ENCODE measurements at regions not wholly inside any gene's neighbourhood (a gene's known extent, or its start where the extent isn't known, plus 50 kb on each side); places are given as distances from the start of the nearest gene placed in this dataset.
"Not testable (repeated sequence)": the region's sequence is repeated elsewhere in the genome, so short reads cannot be mapped to it uniquely, and the experiment has no call there.

DNA sequence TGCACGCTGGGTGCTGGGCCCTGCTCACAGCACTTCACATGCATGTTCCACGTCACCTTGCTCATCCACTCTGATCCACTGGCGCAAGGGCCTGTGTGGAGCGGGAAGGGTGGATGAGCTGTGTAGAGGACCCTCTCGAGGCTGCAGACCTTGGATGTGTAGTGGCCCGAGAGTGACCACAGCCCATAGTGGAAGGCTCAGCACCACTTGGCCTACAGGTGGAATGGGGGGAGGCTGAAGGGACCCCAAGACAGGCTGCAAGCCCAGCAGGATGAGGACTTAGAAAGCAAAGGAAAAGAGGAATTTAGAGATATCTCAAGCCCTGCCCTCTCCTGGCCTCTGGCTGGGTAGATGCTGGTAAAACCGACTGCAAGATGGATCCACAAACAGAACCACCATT lies 175.9 kb upstream of the COPS8 start:
- DNase-seq = no peak

DNA sequence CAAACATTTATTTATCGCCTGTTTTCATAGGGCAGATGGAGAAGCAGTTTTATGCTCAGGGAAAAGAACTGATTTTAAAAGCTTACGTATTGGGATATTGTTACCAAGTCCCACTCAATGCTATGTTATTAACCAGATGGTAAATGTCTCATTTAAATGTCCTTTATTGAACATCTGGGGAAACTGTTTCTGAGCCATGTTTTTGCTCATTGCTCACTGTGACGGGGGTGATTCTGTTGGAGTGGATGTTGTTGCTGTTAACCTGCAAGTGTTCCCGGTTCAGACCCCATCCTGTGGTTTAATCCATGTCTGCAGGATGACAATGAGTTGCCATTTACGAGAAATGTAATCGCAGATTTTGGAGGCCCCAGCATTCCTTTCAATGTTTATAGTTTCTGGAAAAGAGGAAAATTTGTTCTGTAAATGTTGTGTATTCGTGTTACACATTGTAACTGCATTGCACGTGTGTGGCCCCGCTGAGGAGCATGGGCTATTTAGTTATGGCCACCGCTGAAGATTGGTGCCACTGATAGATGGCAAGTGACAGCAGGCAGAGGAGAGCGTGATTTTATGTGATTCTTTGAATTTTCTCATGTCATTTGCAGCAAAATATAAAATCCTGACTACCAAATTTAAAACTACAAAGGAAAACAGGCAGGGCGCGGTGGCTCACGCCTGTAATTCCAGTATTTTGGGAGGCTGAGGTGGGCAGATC lies 174.8 kb upstream of the COPS8 start:
- no peak for DNase-seq

DNA sequence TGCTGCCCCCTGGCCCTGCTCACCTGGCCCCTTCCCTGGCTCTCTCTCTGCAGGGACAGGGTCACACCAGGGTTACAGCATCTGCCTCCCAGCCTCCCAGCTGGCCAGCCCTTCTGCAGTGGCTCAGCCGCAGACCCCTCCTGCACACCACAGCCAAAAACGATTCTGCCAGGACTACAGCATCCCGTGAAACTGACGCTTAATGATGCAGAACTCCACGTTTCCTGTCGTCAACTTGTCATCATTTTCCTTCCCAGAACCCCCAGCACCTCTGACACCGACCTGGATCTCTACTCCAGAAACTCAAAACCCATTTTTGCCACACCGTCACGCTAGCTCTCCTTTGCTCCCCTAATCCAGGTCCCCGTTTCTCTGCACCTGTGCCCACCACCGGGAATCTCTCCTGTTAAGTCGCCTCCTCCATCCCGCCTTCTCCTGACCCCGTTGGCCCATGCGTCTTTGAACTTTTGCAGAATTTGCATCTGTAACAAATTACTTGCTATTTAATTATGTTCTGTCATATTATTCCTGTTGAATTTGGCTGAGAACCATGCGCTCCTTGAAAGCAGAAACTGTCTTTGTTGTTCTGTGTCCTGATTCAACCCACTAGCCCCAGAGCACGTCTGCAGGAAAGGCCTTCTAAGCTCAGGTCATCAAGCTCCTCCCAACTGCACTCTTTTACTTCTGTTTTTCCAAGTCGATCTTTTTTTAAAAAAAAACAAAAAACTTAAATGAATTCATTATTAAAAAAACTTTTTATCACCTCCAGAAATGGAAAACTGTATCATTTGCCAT lies 173.2 kb upstream of the COPS8 start:
- no peak for DNase-seq

DNA sequence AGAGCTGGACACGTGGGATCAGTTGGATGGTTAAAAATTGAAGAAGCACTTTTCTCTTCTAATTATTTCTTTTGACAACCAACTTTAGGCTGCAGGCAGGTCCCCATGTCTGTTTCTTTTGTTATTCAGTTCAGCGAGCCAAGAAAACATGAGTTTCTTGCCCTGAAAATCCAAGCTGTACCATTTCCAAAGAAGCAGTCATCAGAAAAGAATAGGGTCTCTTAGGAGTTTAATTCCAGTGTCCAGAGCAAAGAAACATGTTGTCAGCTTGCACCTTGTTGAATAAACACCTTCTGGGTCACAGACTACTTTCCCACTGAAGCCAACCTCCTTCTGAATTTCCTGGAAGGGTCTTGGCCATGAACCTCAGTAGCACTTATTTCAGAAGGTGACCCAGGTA lies 170.5 kb upstream of the COPS8 start:
- no peak for DNase-seq

DNA sequence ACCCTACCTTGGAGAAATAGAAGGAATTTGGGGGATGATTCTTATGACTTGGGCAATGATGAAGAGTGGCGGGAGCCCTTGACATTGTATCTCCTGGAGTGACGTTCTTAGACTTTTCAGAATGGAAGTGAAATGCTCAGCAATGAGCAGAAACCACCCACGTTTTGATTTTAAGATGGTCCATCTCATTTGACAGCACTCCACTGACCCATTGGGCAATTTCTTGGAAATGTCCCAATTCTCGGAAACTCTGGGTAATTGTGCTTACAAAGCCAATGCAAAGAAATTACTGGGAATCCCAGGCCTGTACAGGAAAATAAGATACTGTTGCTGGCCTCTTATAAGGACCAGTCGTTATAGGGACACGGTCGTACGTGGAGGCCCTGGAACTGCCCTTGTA lies 170.0 kb upstream of the COPS8 start:
- no peak for DNase-seq

DNA sequence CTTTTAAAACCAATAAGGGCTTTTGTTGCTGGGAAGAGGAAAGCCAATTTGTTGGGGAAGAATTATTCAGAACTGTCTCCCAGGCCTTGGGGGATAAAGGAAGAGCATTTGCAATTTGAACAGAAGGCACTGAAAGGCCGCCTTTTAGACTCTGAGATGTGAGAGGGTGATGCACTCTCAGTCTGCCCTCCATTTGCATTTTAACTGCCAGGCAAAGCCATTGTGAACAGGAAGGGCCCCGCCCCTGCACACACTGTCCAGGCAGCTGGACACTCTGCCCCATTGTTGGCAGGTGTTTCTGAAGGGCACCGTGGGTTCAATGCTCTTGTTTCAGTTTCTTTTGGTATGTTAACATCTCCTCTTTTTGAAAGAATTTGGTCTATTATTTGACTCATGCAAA lies 169.5 kb upstream of the COPS8 start:
- DNase-seq = no peak

DNA sequence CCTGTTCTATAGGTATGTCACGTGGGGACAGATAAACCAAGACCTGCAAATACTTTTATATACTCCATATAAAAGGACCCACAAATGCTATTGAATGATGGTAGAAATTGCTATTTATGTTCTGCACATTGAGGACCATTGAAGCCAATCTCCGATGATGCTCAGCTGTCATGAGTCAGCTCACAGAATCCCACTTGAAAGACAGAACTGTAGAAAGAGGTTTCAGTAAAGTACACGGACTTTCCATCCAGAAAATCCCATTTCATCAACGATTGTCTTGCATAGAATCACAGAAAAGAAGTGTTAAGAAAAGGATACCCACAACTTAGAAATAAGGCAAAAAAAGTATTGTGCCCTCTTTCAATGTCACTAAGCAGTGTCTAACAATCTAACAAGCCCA lies 169.0 kb upstream of the COPS8 start:
- DNase-seq = no peak

DNA sequence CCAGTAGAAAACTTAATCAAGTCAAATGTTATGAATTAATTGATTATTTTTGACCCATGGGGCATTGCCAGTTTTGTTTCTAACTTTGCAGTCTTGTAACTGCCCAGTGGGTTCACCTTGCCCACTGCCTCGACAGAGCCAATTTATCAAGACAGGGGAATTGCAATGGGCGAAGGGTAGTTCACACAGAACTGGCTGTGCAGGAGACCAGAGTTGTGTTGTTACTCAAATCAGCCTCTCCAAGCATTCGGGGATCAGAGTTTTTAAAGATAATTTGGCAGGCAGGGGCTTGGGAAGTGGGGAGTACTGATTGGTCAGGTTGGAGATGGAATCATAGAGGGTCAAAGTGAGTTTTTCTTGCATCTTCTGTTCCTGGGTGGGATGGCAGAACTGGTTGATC lies 168.5 kb upstream of the COPS8 start:
- DNase-seq = no peak

DNA sequence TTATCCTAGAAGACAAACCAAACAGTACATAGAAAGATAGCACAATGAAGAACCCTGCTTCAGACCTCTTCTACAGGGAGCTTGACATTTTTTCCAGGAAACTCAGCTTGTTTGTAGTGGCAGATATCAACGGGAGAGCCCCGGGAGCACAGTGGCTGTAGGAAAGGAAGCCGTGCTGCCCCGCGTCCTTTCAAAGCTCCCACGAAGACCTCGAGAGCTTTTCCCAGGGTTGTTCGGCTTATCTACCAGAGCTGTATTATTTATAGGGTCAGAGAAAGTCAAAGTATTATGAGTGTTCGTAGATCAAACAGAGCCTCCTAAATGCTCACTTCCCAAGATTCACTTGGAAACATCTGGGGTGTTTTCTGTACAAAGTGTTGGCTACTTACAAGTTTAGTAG lies 167.1 kb upstream of the COPS8 start:
- no peak for DNase-seq

DNA sequence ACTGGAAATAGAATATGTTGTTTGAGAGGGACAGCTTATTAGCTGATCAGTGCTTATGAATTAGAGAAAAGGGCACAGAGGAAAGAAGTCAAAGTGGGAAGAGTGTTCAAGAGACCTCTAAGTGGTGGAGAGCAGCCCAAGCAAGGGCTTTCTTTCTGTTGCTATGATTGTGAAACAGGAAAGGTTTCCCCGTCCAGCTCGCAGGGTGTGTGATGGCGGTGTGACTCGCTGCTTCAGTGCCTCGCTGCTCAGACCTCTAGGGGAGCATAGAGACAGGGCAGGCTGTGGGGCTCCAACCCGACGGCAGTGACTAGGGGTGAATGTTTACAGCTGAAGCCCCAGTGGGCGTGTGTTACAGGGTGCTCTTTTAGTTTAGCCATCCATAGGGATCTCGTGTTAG lies 166.5 kb upstream of the COPS8 start:
- DNase-seq = peak; percentile 34

DNA sequence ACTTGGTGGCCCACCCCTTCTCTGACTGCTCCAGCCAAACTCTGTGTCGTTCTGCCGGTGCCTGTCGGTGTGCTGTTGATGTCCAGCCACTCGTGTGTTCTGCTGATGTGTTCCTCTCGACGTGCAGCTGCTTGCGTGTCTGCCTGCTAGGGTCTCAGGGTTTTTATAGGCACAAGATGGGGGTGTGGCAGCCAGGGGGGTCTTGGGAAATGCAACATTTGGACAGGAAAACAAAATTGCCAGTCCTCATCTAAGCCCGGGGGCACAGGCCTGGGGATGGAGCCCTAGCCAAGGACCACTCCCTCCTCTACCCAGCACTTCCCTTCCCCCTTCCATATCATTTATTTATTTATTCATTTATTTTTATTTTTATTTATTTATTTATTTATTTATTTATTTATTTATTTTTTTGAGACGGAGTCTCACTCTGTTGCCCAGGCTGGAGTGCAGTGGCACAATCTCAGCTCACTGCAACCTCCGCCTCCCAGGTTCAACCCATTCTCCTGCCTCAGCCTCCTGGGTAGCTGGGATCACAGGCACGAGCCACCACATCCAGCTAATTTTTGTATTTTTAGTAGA lies 165.8 kb upstream of the COPS8 start:
- not testable (repeated sequence) for DNase-seq

DNA sequence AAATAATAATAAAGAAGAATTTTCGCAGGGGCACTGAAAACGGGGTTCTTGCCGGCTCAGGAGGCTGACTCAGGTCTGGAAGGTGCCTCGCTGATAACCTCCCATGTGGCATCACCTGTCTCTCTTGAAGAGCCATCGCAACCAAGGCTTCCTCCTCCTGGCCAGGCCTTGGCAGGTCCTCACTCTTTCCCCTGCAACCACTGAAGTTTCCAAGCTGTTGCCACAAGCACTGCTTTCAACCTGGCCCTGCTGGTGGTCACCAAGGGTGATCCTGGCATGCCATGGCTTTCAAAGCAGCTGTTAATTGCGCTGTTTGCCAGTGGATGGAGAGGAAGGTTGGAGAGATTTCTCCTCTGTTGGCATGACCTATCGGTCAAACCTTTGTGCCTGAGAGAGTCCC lies 163.6 kb upstream of the COPS8 start:
- no peak for DNase-seq

DNA sequence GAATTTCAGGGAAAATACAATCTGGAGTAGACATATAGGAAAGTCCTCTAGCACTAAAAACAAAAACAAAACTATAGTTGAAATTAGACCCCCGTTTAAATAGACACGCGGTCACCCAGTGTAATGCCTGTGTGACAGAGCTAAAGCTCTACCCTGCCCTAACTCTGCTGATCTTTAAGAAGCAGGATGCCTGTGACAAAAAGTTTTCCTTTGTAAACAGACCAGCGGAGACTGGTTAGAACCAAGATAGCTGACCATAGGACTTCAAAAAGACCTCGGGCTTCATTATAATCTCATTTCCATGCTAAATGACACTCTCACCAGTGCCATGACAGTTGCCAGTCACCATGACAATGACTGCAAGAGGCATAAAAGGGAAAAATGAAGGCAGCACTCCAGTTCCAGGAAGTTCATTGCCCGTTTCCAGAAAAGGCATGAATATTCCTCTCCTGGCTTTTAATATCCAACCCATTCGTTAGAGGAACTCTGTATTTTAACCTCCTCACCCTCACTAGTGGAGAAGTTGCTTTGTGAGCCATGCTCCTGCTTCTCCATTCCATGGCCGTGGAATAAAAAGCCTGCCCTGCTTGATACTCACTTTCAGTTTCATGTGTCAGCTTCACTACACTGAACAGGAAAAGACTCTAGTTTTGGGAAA lies 157.2 kb upstream of the COPS8 start:
- DNase-seq = peak; percentile 73

DNA sequence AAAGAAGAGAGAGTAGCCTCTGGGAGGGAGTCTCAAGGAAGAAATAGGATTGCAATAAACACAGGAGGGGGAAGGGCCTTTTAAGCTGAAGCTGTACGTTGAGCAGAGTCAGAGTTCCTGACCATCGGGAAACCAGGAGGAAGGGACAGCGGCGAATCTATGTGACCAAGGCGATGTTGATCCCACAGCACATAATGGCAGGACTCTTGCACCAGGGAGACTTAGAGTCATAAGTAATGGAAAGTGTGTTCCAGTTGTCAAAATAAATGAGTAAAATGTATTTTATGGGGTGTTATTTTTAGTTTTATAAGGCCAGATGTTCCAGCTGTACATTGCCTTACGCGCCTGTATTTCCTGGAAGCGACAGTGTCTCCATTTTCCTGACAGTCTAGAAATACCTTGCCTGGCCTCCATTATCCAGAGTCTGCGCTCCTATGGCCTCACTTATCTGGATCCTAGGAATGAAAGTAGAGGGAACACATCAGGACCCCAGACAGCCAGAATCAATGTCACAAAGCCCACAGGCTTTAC lies 152.8 kb upstream of the COPS8 start:
- DNase-seq = no peak

DNA sequence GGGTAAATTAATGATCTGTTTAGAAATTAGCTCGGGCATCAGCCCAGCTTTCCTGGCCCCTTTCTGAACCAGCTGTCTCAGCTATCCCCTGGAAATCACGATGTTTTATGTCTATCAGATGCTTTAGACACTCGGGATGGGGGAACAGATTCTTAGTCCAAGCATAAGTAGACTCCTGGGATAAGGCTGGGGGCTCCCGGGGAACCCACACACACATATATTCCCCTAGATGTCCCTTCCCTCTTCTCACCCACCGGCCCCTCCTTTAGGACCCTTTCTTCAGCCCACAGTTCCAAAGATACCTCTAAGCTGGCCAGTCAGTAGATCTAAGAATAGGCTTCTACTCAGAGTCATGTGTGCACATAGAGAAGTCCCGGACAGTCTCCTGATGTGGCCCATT lies 151.5 kb upstream of the COPS8 start:
- no peak for DNase-seq

DNA sequence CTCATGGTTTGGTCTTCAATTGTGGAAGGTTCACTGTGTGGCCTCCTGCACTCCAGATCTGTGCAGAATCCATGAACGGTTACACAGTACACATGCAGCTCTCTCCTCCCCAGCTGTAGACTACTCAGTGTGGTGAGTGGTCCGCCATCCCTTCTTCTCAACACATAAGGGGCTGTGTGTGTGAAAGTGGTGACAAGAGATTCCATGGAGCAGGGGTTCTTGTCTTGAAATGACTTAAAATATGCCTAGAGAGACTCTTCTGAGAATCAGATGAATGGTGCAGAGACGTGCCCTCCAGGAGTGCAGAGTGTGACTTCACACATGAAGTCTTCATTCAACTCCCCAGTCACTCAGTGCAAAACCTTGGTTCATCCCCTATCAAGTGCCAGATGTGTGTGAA lies 151.0 kb upstream of the COPS8 start:
- DNase-seq = no peak

DNA sequence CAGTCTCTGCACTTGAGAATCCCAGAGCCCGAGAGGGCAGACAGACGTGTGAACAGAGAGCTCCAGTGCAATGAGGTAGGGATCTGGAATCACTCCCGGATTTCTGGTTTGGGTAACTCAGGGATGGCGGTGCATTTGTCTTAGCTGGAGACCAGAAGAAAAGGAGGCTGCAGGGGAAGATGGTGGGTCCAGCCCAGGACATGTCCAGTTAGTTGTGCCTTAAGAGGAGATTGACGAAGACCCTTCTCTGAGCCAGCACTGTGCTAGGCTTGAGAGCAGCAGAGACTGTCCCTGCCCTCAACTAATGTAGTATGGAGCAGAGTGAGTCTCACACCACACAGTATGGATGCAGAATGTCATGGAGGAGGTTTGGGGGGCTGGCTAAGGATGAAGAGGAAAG lies 150.6 kb upstream of the COPS8 start:
- no peak for DNase-seq

DNA sequence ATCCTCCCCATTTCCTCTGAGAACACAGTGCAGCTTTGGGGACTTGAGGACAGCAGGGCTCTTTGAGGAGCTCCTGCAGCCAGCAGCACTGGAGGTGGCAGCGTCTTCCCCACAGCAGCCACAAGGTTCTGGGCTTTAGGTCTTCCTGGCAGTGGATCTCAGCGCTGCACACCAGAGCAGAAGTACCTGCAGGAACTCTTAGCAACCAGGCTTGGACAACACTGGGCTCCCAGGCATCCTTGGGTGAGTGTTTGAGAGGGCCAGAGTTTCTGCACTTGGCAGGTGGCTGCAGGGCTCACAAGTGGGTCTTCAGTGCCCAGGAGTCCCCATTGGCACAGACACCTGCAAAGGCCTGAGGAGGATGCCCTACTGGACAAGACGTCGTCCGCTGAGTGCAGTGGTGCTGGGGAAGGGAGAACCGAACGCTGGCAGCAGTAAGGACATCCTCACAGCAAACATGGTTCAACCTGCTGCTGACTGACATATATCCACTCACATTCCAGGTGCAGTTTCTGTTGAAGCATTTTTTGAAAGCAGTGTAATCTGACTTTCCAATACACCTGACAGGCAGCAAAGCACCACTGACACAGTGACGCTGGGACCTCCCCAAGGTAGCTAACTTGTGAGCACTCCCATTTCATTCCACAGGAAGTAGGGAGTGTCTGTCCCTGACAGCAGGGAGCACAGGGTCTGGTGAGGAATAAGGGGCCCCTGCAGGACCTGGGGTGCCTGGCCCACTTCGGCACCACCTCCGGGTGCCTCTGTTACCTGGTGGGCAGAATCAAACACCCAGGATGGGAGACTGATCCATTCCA lies 149.9 kb upstream of the COPS8 start:
- no peak for DNase-seq

DNA sequence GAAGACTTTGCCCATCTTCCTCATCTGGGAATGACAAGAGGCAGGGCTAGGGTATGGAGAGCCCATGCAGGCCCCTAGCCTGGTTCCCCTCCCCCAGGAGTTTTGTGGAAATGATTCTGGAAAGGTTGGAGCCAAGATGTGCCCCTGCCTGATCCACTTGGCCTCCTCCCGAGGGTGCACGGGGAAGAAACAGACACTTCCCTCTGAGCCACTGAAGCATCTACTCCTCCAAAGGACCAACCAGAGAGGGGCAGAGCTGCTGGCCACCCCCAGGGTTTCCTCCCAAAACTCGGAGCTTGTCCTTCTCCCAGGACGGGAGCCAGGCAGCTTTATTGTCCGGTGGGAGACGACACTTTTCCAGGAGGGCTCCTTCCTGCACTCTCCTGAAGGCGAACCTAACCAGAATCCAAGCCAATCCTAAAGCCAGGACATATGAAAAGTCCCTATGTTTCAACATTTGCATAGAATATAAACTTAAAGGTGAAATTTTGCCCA lies 149.2 kb upstream of the COPS8 start:
- no peak for DNase-seq

DNA sequence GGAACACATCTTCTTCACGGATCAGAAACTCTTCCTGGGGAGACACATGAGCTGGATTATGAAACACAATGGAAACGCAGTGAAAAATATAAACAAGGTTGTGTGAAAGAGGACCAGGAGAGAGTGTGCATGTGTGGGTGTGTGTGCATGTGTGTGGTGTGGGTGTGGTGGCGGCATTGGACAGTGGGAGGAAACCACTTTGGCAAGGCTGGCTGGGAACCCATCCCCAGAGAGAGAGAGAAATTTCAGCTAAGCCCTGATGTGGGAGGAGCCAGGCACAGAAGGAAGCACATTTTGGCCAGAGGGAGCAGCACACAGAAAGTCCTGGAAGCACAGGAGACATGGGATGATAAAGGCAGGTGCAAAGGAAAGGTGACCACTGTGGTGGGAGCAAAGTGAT lies 147.6 kb upstream of the COPS8 start:
- DNase-seq = no peak

DNA sequence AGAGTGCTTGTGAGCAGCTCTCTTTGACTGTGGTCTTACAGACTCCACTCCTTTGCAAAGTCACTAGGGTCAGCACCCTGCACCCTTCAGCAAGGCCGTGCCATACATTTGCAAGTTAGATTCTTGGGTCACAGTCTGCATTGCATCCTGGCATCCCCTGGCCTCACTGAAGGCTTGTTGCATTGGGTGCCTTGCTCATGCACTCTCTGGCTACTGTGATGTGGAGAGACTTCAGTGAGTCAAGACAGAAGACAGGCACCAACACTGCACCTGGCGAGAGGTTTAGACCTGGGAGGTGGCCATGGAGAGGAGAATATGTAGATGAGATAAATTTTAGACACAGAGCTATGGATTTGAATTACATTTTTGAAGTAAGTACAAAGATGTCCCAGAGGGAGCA lies 146.4 kb upstream of the COPS8 start:
- DNase-seq = no peak

DNA sequence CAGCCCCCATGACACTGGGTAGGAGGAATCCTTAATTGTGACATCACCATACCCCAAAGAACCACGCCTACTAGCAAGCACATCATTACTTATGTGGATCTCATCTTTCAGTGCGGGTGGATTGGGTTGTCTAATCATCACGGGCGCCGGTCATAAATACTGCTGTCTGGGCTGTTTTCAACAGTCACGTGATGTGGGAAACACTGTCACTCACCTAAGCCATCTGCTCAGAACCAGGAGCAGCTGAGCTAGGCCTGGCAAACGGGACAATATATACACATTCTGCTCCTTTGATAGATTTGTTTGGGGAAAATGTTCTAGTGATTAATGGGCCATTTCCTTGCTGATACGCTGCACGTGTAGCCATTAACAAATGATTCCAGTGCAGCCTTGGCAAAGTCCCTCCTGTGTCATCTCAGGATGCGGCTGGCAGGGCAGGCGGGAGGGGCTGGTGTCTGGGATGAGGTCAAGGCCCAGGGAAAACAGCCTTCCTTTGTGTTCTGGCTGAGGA lies 145.9 kb upstream of the COPS8 start:
- DNase-seq = no peak
